ENCODE measurements at regions not wholly inside any gene's neighbourhood (a gene's known extent, or its start where the extent isn't known, plus 50 kb on each side); places are given as distances from the start of the nearest gene placed in this dataset.

GRCh38 chr15:69601711-69602504 lies 149.3 kb downstream of the RPLP1 start:
- no peak for TF ChIP-seq POLR2A (IDR thresholded peaks at IDR 0.05; ENCODE audit: low read length)
- no peak for TF ChIP-seq GATA1 (IDR thresholded peaks at IDR 0.05; ENCODE audit: low read depth, low read length)
